Adrenal gland (tissue), 9 donors: ENCODE measurements at regions not wholly inside any gene's neighbourhood (a gene's known extent, or its start where the extent isn't known, plus 50 kb on each side); places are given as distances from the start of the nearest gene placed in this dataset.

Experiments used
- DNase-seq, 7 donors: peaks; one replicate each; pipeline ENCODE4 v3.0.0-alpha.2; 2019 to 2020
- H3K27ac ChIP-seq, 5 donors: fragments of 200-600 bp; sonication (generic) in 4 of 5; 1 replicate in 3 of 5; 2 replicates in 2 of 5; pipeline versions ENCODE4 v1.5.1 to v1.8.0; 2016 to 2020; ENCODE audit warnings: mild to moderate bottlenecking in 1 of 5
- H3K27me3 ChIP-seq: fragments of 200-600 bp; 2 replicates; pipeline ENCODE4 v1.8.0; 2021
- H3K36me3 ChIP-seq, 2 donors: fragments of 200-600 bp; replicated peaks in 1 of 2; 1 replicate in 1 of 2; 2 replicates in 1 of 2; pipeline versions ENCODE4 v1.5.1 to v1.8.0; 2018 to 2022
- H3K4me1 ChIP-seq, 2 donors: fragments of 200-600 bp; replicated peaks in 1 of 2; 1 replicate in 1 of 2; 2 replicates in 1 of 2; pipeline versions ENCODE4 v1.5.1 to v1.8.0; 2018 to 2021
- H3K4me3 ChIP-seq, 4 donors: fragments of 200-600 bp; sonication (generic) in 3 of 4; one replicate each; pipeline ENCODE4 v1.5.1; 2016 to 2018
- H3K9me3 ChIP-seq, 3 donors: fragments of 200-600 bp; sonication (generic) in 1 of 3; replicated peaks in 1 of 3; 1 replicate in 2 of 3; 2 replicates in 1 of 3; pipeline versions ENCODE4 v1.5.1 to v1.8.0; 2016 to 2021
- POLR2A ChIP-seq, 2 donors: fragments of 450-650 bp; IDR thresholded peaks; one replicate each; pipeline ENCODE4 v1.6.1; 2017; ENCODE audit warnings: antibody characterized with exemption in 2 of 2, mild to moderate bottlenecking in 2 of 2, moderate library complexity in 1 of 2
- WGBS, 4 donors: extraction: QIAGEN DNeasy Blood & Tissue Kit in 2 of 4; methylation state at CpG; one replicate each; pipeline versions ENCODE4 v1.1.5 to v1.1.7; 2013 to 2017; 5-methylcytosine and 5-hydroxymethylcytosine counted together
- intact Hi-C, 2 donors: fragments of 100-400 bp; cut with DNase I; formaldehyde crosslinking; loops; one replicate each; pipeline versions ENCODE4 v1.14.1 to v1.15.0; 2022 to 2023
- TF ChIP-seq, protein P1 (sequence below), 6 experiments: fragments of 450-650 bp in 4 of 6; fragments of 200-600 bp in 2 of 6; sonication (generic) in 1 of 6; IDR thresholded peaks; 1 replicate in 5 of 6; 2 replicates in 1 of 6; pipeline versions ENCODE4 v1.5.1 to v1.8.0; 2016 to 2021; ENCODE audit warnings: antibody characterized with exemption in 6 of 6, mild to moderate bottlenecking in 2 of 6, moderate library complexity in 1 of 6
- donor health status: healthy with polysubstance abuse.
- donor health status: Bipolar disorder and iron deficiency.
- donor health status: DM: yes; HTN: yes; CAD: no.
- donor health status: DM: no; HTN: no; CAD: no.
- donor health status: DM: no; HTN: no; CAD: no.

DNA sequence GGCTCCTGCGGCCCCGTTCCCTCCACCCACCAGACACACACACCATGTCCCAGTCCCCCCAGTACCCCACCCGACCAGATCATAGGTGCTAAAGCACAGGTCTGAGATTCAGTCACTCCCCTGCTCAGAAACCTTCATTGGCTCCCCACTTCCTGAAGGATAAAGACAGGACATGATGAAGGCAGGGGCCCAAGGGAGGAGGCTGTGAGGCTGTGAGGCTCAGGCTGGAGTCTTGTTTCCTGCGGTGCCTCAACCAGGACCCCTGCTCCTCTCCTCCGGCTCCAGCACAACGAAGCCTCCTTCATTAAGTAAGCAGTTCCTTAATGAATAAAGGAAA, 81.1 kb downstream of the NCR2 start:
- Histone ChIP-seq H3K4me1 (no peaks in the 10 kb centered on the region), H3K27me3 (peaks cover 18% of the 10 kb centered on the region), H3K9me3 (no peaks in the 10 kb centered on the region), H3K27ac (no peak overlapping the region), H3K4me3 (no peak overlapping the region), H3K36me3 (no peaks in the 10 kb centered on the region)
- no peak for TF ChIP-seq POLR2A (IDR thresholded peaks at IDR 0.05)
- TF ChIP-seq, protein P1, sequence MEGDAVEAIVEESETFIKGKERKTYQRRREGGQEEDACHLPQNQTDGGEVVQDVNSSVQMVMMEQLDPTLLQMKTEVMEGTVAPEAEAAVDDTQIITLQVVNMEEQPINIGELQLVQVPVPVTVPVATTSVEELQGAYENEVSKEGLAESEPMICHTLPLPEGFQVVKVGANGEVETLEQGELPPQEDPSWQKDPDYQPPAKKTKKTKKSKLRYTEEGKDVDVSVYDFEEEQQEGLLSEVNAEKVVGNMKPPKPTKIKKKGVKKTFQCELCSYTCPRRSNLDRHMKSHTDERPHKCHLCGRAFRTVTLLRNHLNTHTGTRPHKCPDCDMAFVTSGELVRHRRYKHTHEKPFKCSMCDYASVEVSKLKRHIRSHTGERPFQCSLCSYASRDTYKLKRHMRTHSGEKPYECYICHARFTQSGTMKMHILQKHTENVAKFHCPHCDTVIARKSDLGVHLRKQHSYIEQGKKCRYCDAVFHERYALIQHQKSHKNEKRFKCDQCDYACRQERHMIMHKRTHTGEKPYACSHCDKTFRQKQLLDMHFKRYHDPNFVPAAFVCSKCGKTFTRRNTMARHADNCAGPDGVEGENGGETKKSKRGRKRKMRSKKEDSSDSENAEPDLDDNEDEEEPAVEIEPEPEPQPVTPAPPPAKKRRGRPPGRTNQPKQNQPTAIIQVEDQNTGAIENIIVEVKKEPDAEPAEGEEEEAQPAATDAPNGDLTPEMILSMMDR (IDR thresholded peaks at IDR 0.05): no peak
- intact Hi-C loops: no loop called here
- 53 to 61% (median 59%) methylated on average over 6 of the region's 6 CpGs for WGBS, 4 donors
- no peak for DNase-seq

DNA sequence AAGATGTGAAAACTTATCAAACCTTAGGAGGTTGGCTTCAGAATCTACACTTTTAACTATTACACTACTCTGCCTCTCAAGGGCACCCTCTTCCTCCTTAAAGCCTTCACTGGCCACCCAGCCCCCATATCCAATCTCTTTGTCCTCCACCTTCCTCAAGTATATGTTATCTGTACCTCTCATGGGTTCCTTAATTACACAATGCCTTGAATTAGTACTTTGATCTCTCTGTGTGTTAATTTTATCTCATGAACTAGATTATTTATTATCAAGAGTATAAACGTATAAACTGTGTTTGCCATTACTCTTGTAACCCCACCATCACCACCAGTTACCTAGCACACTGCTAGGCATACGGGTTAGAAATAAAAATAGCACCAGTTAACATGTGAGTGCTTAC, 83.3 kb downstream of the NCR2 start:
- Histone ChIP-seq H3K27me3 (peaks cover 8% of the 10 kb centered on the region), H3K4me3 (no peak overlapping the region), H3K9me3 (no peaks in the 10 kb centered on the region), H3K4me1 (no peaks in the 10 kb centered on the region), H3K36me3 (no peaks in the 10 kb centered on the region), H3K27ac (no peak overlapping the region)
- no peak for DNase-seq
- WGBS, 4 donors: 68 to 88% (median 79%) methylated on average over 2 of the region's 2 CpGs
- no peak for TF ChIP-seq POLR2A (IDR thresholded peaks at IDR 0.05)
- TF ChIP-seq, protein P1 (IDR thresholded peaks at IDR 0.05): no peak
- intact Hi-C loops: no loop called here

DNA sequence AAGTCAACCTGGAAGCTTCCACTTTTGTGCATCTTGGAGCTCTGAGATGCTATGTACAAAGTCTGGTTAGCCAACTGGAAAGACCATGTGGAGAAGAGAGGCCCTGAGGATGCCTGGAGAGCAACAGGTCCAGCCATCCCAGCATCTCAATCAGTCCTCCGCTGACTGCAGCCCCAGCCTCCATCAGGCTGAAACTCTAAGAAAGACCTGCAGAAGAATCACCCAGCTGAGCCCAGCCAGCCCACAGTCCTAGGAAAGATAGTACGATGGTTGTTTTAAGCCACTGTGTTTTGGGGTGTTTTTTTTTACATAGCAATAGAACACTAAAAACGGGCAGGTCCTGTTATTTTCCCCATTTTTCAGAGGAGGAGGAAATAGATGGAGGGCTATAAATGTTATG, 84.0 kb downstream of the NCR2 start:
- intact Hi-C loops: no loop called here
- TF ChIP-seq POLR2A (IDR thresholded peaks at IDR 0.05): no peak
- TF ChIP-seq, protein P1 (IDR thresholded peaks at IDR 0.05): no peak
- no peaks in the 10 kb centered on the region for H3K9me3 ChIP-seq
- no peak for DNase-seq
- H3K4me1 ChIP-seq: no peaks in the 10 kb centered on the region
- peaks cover 8% of the 10 kb centered on the region for H3K27me3 ChIP-seq
- H3K27ac ChIP-seq: no peak overlapping the region
- H3K36me3 ChIP-seq: no peaks in the 10 kb centered on the region
- no peak overlapping the region for H3K4me3 ChIP-seq
- WGBS, 4 donors: 80 to 92% (median 86%) methylated on average over 3 of the region's 3 CpGs

DNA sequence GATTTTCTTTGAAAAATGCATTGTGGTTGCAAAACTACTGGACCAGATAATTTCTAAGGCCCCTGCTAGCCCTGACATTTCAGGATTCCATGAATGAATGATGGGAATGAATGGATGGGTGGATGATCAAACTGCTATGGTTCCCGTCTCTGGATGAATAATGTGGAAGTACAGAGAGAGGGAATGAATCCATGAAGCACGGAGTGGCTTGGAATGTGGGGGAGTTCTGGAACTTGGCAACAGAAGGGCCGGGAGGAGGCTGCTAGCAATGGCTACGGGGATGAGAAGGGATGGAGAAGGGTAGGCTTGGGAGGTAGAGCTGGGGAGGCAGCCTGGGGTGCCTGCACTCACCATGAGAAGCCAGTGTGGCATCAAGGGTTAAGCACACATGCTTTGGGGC, 84.8 kb downstream of the NCR2 start:
- no peaks in the 10 kb centered on the region for H3K9me3 ChIP-seq
- H3K27me3 ChIP-seq: peaks cover 3% of the 10 kb centered on the region
- TF ChIP-seq, protein P1 (IDR thresholded peaks at IDR 0.05): no peak
- no peak for TF ChIP-seq POLR2A (IDR thresholded peaks at IDR 0.05)

More for the DNA sequence above, 84.8 kb downstream of the NCR2 start:
- no peak overlapping the region for H3K27ac ChIP-seq
- H3K36me3 ChIP-seq: no peaks in the 10 kb centered on the region
- intact Hi-C loops: loop anchor here (5.0 to 10.0 kb wide), 2 partner anchors 172 to 265 kb away; no protein-coding TSS in a partner anchor
- DNase-seq: no peak
- no peak overlapping the region for H3K4me3 ChIP-seq
- no peaks in the 10 kb centered on the region for H3K4me1 ChIP-seq
- 71 to 86% (median 77%) methylated on average over 4 of the region's 4 CpGs for WGBS, 4 donors
